H9 (cell line): ENCODE measurements at regions not wholly inside any gene's neighbourhood (a gene's known extent, or its start where the extent isn't known, plus 50 kb on each side); places are given as distances from the start of the nearest gene placed in this dataset.

ENCODE experiments used
- DNase-seq: peaks from one replicate; pipeline ENCODE4 v3.0.0-alpha.2; 2017
- H2AFZ ChIP-seq: one replicate; pipeline ENCODE4 v1.6.1; 2013; ENCODE audit warnings: mild to moderate bottlenecking, low read length, control low read depth, moderate library complexity
- H2AK5ac ChIP-seq: 2 replicates; pipeline ENCODE4 v1.6.1; 2013; ENCODE audit warnings: low read length, control low read depth, mixed read lengths; ENCODE audit not compliant: insufficient read length
- H2BK120ac ChIP-seq: one replicate; pipeline ENCODE4 v1.6.1; 2013; ENCODE audit warnings: low read depth, mild to moderate bottlenecking, low read length, control low read depth, inconsistent platforms; ENCODE audit not compliant: poor library complexity, severe bottlenecking
- H2BK12ac ChIP-seq: 2 replicates; pipeline ENCODE4 v1.6.1; 2013; ENCODE audit warnings: low read length, control low read depth, mixed read lengths, low read depth; ENCODE audit not compliant: insufficient read length
- H2BK15ac ChIP-seq: 2 replicates; pipeline ENCODE4 v1.6.1; 2013; ENCODE audit warnings: low read depth, low read length, control low read depth
- H2BK20ac ChIP-seq: one replicate; pipeline ENCODE4 v1.6.1; 2013; ENCODE audit warnings: low read depth, mild to moderate bottlenecking, low read length, control low read depth, inconsistent platforms; ENCODE audit not compliant: poor library complexity, severe bottlenecking
- H2BK5ac ChIP-seq: 2 replicates; pipeline ENCODE4 v1.6.1; 2013; ENCODE audit warnings: low read length, control low read depth, mixed read lengths; ENCODE audit not compliant: insufficient read length
- H3K14ac ChIP-seq: 2 replicates; pipeline ENCODE4 v1.6.1; 2013; ENCODE audit warnings: low read length, control low read depth; ENCODE audit not compliant: insufficient read depth
- H3K18ac ChIP-seq: 2 replicates; pipeline ENCODE4 v1.6.1; 2013; ENCODE audit warnings: low read depth, mild to moderate bottlenecking, mixed read lengths, low read length, control low read depth; ENCODE audit not compliant: insufficient read length
- H3K23ac ChIP-seq: 2 replicates; pipeline ENCODE4 v1.6.1; 2013; ENCODE audit warnings: low read length, control low read depth, mixed read lengths, low read depth; ENCODE audit not compliant: insufficient read length
- H3K23me2 ChIP-seq: 2 replicates; pipeline ENCODE4 v1.6.1; 2013; ENCODE audit warnings: low read depth, mild to moderate bottlenecking, mixed read lengths, low read length, control low read depth; ENCODE audit not compliant: insufficient read length, poor library complexity, severe bottlenecking
- H3K27ac ChIP-seq: 2 replicates; pipeline ENCODE4 v1.5.1; 2013; ENCODE audit warnings: low read length, control low read depth, mixed read lengths, low read depth; ENCODE audit not compliant: insufficient read length
- H3K27me3 ChIP-seq: 2 replicates; pipeline ENCODE4 v1.6.1; 2013; ENCODE audit warnings: low read length, control low read depth, inconsistent platforms; ENCODE audit not compliant: insufficient read depth
- H3K4ac ChIP-seq: 2 replicates; pipeline ENCODE4 v1.6.1; 2013; ENCODE audit warnings: low read depth, mild to moderate bottlenecking, control low read depth, inconsistent platforms, low read length, moderate library complexity
- H3K4me1 ChIP-seq: 2 replicates; pipeline ENCODE4 v1.6.1; 2013; ENCODE audit warnings: low read length, control low read depth, inconsistent platforms; ENCODE audit not compliant: insufficient read depth
- H3K4me2 ChIP-seq: 2 replicates; pipeline ENCODE4 v1.6.1; 2013; ENCODE audit warnings: low read length, control low read depth, mixed read lengths; ENCODE audit not compliant: insufficient read length, insufficient read depth
- H3K56ac ChIP-seq: 2 replicates; pipeline ENCODE4 v1.6.1; 2013; ENCODE audit warnings: low read depth, mild to moderate bottlenecking, mixed read lengths, low read length, control low read depth; ENCODE audit not compliant: insufficient read length
- H3K79me1 ChIP-seq: 2 replicates; pipeline ENCODE4 v1.6.1; 2013; ENCODE audit warnings: low read depth, mild to moderate bottlenecking, moderate library complexity, low read length, control low read depth, inconsistent platforms; ENCODE audit not compliant: insufficient read depth, poor library complexity, severe bottlenecking
- H3K79me2 ChIP-seq: 2 replicates; pipeline ENCODE4 v1.6.1; 2013; ENCODE audit warnings: low read length, control low read depth, inconsistent platforms; ENCODE audit not compliant: insufficient read depth
- H3K9ac ChIP-seq: 2 replicates; pipeline ENCODE4 v1.6.1; 2013; ENCODE audit warnings: low read length, control low read depth, mixed read lengths; ENCODE audit not compliant: insufficient read length; ENCODE audit errors: extremely low read depth
- H3K9me3 ChIP-seq: one replicate; pipeline ENCODE4 v1.6.1; 2013; ENCODE audit warnings: low read depth, low read length, inconsistent platforms; ENCODE audit not compliant: control insufficient read depth
- H3T11ph ChIP-seq: one replicate; pipeline ENCODE4 v1.6.1; 2013; ENCODE audit warnings: mild to moderate bottlenecking, low read length, control low read depth, inconsistent platforms
- H4K20me1 ChIP-seq: one replicate; pipeline ENCODE4 v1.6.1; 2013; ENCODE audit not compliant: control insufficient read depth, insufficient read length, insufficient read depth
- H4K5ac ChIP-seq: 2 replicates; pipeline ENCODE4 v1.6.1; 2013; ENCODE audit warnings: low read depth, mild to moderate bottlenecking, mixed read lengths, low read length, control low read depth; ENCODE audit not compliant: insufficient read length
- H4K8ac ChIP-seq: replicated peaks from 2 replicates; pipeline ENCODE4 v1.6.1; 2013; ENCODE audit warnings: low read length, control low read depth, mixed read lengths, low read depth; ENCODE audit not compliant: insufficient read length
- H4K91ac ChIP-seq: 2 replicates; pipeline ENCODE4 v1.6.1; 2013; ENCODE audit warnings: low read depth, mild to moderate bottlenecking, moderate library complexity, mixed read lengths, low read length, control low read depth; ENCODE audit not compliant: insufficient read length
- H3K27ac Mint-ChIP-seq, 3 experiments: 2 replicates in 2 of 3; 3 replicates in 1 of 3; pipeline ENCODE4 v1.8.0; 2020 to 2021; ENCODE audit warnings: mixed read lengths in 3 of 3, mild to moderate bottlenecking in 1 of 3, moderate library complexity in 1 of 3
- H3K27me3 Mint-ChIP-seq: 2 replicates; pipeline ENCODE4 v1.8.0; 2021; ENCODE audit warnings: low read depth, mild to moderate bottlenecking, moderate library complexity, mixed read lengths
- H3K36me3 Mint-ChIP-seq, 3 experiments: 2 replicates in 2 of 3; 3 replicates in 1 of 3; pipeline ENCODE4 v1.8.0; 2020 to 2021; ENCODE audit warnings: low read depth in 3 of 3, mixed read lengths in 3 of 3; ENCODE audit not compliant: insufficient read depth in 1 of 3
- H3K4me1 Mint-ChIP-seq, 2 experiments: 2 replicates each; pipeline ENCODE4 v1.8.0; 2020; ENCODE audit warnings: mixed read lengths in 2 of 2
- H3K4me3 Mint-ChIP-seq, 2 experiments: 2 replicates in 1 of 2; 3 replicates in 1 of 2; pipeline ENCODE4 v1.8.0; 2020 to 2021; ENCODE audit warnings: mild to moderate bottlenecking in 2 of 2, mixed read lengths in 2 of 2, moderate library complexity in 1 of 2
- H3K9me3 Mint-ChIP-seq, 2 experiments: 2 replicates in 1 of 2; 3 replicates in 1 of 2; pipeline ENCODE4 v1.8.0; 2020; ENCODE audit warnings: mild to moderate bottlenecking in 2 of 2, mixed read lengths in 2 of 2, moderate library complexity in 1 of 2
- CTCF ChIP-seq: fragments of 200-600 bp; sonication (generic); conservative IDR thresholded peaks from 3 replicates; pipeline ENCODE4 v1.8.0; 2021; ENCODE audit warnings: antibody characterized with exemption, mild to moderate bottlenecking
- WGBS: extraction: QIAGEN DNeasy Blood & Tissue Kit; methylation state at CpG from one replicate; pipeline ENCODE4 v1.1.7; 2013; ENCODE audit warnings: missing lambda C conversion rate, low lambda C conversion rate, mixed read lengths; ENCODE audit not compliant: insufficient read length; ENCODE audit errors: extremely low coverage; 5-methylcytosine and 5-hydroxymethylcytosine counted together

GRCh38 chr1:195529881-195530280 lies 1078.4 kb downstream of the KCNT2 start:
- no CpG with 5 or more reads among the region's 1 CpG for WGBS
- no peaks in the 10 kb centered on the region for H3K79me1 ChIP-seq

More at GRCh38 chr1:195529881-195530280, 1078.4 kb downstream of the KCNT2 start:
- Histone ChIP-seq H3K4me2 (no peak overlapping the region), H3K18ac (no peak overlapping the region), H2BK5ac (no peak overlapping the region), H3K4me1 (no peaks in the 10 kb centered on the region), H4K8ac (no peak overlapping the region), H2BK20ac (no peak overlapping the region), H3K23ac (no peak overlapping the region), H4K5ac (no peak overlapping the region), H3K4ac (no peak overlapping the region), H3K27ac (no peak overlapping the region), H2AK5ac (no peak overlapping the region), H2BK15ac (no peak overlapping the region), H3K14ac (no peak overlapping the region), H2BK12ac (no peak overlapping the region), H2AFZ (no peak overlapping the region), H3K27me3 (no peaks in the 10 kb centered on the region), H2BK120ac (no peak overlapping the region), H3T11ph (no peak overlapping the region), H3K9ac (no peak overlapping the region), H3K79me2 (no peaks in the 10 kb centered on the region), H3K9me3 (no peaks in the 10 kb centered on the region), H3K23me2 (no peaks in the 10 kb centered on the region), H4K20me1 (no peaks in the 10 kb centered on the region), H4K91ac (no peak overlapping the region), H3K56ac (no peak overlapping the region)
- TF ChIP-seq CTCF, result no peak
- no peaks in the 10 kb centered on the region for H3K36me3 Mint-ChIP-seq
- H3K27me3 Mint-ChIP-seq, result no peaks in the 10 kb centered on the region
- no peak for DNase-seq
- no peaks in the 10 kb centered on the region for H3K4me1 Mint-ChIP-seq
- no peaks in the 10 kb centered on the region for H3K9me3 Mint-ChIP-seq
- no peak overlapping the region; a peak in 1 of 7 replicates for H3K27ac Mint-ChIP-seq
- no peak overlapping the region for H3K4me3 Mint-ChIP-seq
